WTC11 (cell line): ENCODE measurements at regions not wholly inside any gene's neighbourhood (a gene's known extent, or its start where the extent isn't known, plus 50 kb on each side); places are given as distances from the start of the nearest gene placed in this dataset.

Experiments used
- ATAC-seq: fragments of 200-7000 bp; cut with Tn5 transposase; 2 replicates; pipeline ENCODE4 v1.10.0; 2021; ENCODE audit warnings: mild to moderate bottlenecking, moderate library complexity
- CTCF ChIA-PET: fragments of 300-600 bp; sonication (Branson Sonifier 250); formaldehyde crosslinking; loops from one replicate; lab custom pipeline; 2021; ENCODE audit warnings: antibody characterized with exemption; lab: Charles Lee
- POLR2A ChIA-PET: fragments of 350-600 bp; sonication (Branson Sonifier 250); formaldehyde crosslinking; loops from one replicate; lab custom pipeline; 2021; ENCODE audit warnings: antibody characterized with exemption; lab: Charles Lee
- DNase-seq: peaks from one replicate; pipeline ENCODE4 v3.0.0; 2021; ENCODE audit warnings: low spot score
- H3K27ac Mint-ChIP-seq: 2 replicates; pipeline ENCODE4 v1.8.0; 2021; ENCODE audit warnings: mixed read lengths
- H3K27me3 Mint-ChIP-seq: 2 replicates; pipeline ENCODE4 v1.8.0; 2021; ENCODE audit warnings: low read depth, mild to moderate bottlenecking, moderate library complexity, mixed read lengths
- H3K36me3 Mint-ChIP-seq: 2 replicates; pipeline ENCODE4 v1.8.0; 2021; ENCODE audit warnings: mixed read lengths
- H3K4me1 Mint-ChIP-seq: 2 replicates; pipeline ENCODE4 v1.8.0; 2022; ENCODE audit warnings: mixed read lengths
- H3K4me3 Mint-ChIP-seq: 2 replicates; pipeline ENCODE4 v1.8.0; 2021; ENCODE audit warnings: mild to moderate bottlenecking, moderate library complexity, mixed read lengths
- H3K9me3 Mint-ChIP-seq: 2 replicates; pipeline ENCODE4 v1.8.0; 2021; ENCODE audit warnings: mixed read lengths
- CBFB ChIP-seq: sonication (generic); formaldehyde crosslinking; IDR thresholded peaks from 2 replicates; pipeline ENCODE4 v1.8.1; 2022; ENCODE audit warnings: mild to moderate bottlenecking, low read depth, missing genetic modification reagents
- ESRRA ChIP-seq: sonication (generic); formaldehyde crosslinking; IDR thresholded peaks from 2 replicates; pipeline ENCODE4 v1.8.1; 2022; ENCODE audit warnings: mild to moderate bottlenecking, missing genetic modification reagents, borderline replicate concordance
- FOXK1 ChIP-seq: sonication (generic); formaldehyde crosslinking; IDR thresholded peaks from 2 replicates; pipeline ENCODE4 v1.8.0; 2022; ENCODE audit warnings: mild to moderate bottlenecking, moderate library complexity, missing genetic modification reagents
- FOXP1 ChIP-seq: sonication (generic); formaldehyde crosslinking; IDR thresholded peaks from 2 replicates; pipeline ENCODE4 v1.8.0; 2022; ENCODE audit warnings: missing genetic modification reagents, mild to moderate bottlenecking, moderate library complexity, borderline replicate concordance
- GRHL2 ChIP-seq: fragments of 250-450 bp; sonication (Bioruptor Pico); IDR thresholded peaks from 2 replicates; pipeline ENCODE4 v1.8.0; 2022; ENCODE audit warnings: mild to moderate bottlenecking, moderate library complexity; ENCODE audit not compliant: insufficient replicate concordance, severe bottlenecking
- JAZF1 ChIP-seq: fragments of 250-450 bp; sonication (Bioruptor Pico); IDR thresholded peaks from 2 replicates; pipeline ENCODE4 v1.9.0; 2021; ENCODE audit warnings: moderate library complexity, mild to moderate bottlenecking, inconsistent platforms
- KAT7 ChIP-seq: sonication (generic); formaldehyde crosslinking; IDR thresholded peaks from 2 replicates; pipeline ENCODE4 v1.8.1; 2023; ENCODE audit warnings: missing genetic modification reagents, mild to moderate bottlenecking, borderline replicate concordance
- NR1H2 ChIP-seq: sonication (generic); formaldehyde crosslinking; IDR thresholded peaks from 2 replicates; pipeline ENCODE4 v1.9.0; 2021; ENCODE audit warnings: mild to moderate bottlenecking, moderate library complexity, missing genetic modification reagents
- PRRX2 ChIP-seq: fragments of 250-450 bp; sonication (Bioruptor Pico); IDR thresholded peaks from 2 replicates; pipeline ENCODE4 v1.8.0; 2021; ENCODE audit warnings: mild to moderate bottlenecking
- STAT6 ChIP-seq: sonication (generic); formaldehyde crosslinking; conservative IDR thresholded peaks from 2 replicates; pipeline ENCODE4 v1.8.1; 2023; ENCODE audit warnings: mild to moderate bottlenecking, low read depth, missing genetic modification reagents, moderate library complexity
- TEAD1 ChIP-seq: sonication (generic); formaldehyde crosslinking; IDR thresholded peaks from 2 replicates; pipeline ENCODE4 v1.8.0; 2022; ENCODE audit warnings: mild to moderate bottlenecking, missing genetic modification reagents
- TP53 ChIP-seq: sonication (generic); formaldehyde crosslinking; IDR thresholded peaks from 2 replicates; pipeline ENCODE4 v1.8.1; 2023; ENCODE audit warnings: mild to moderate bottlenecking, missing genetic modification reagents
- ZNF263 ChIP-seq: sonication (generic); formaldehyde crosslinking; IDR thresholded peaks from 2 replicates; pipeline ENCODE4 v1.8.1; 2022; ENCODE audit warnings: low read depth, mild to moderate bottlenecking, moderate library complexity, missing genetic modification reagents
- ZNF512 ChIP-seq: sonication (generic); formaldehyde crosslinking; IDR thresholded peaks from 2 replicates; pipeline ENCODE4 v1.8.1; 2022; ENCODE audit warnings: missing genetic modification reagents, borderline replicate concordance
- TF ChIP-seq, protein P1 (sequence below): sonication (generic); formaldehyde crosslinking; IDR thresholded peaks from 2 replicates; pipeline ENCODE4 v1.8.0; 2022; ENCODE audit warnings: missing genetic modification reagents
- TF ChIP-seq, protein P2 (sequence below): sonication (generic); formaldehyde crosslinking; IDR thresholded peaks from 2 replicates; pipeline ENCODE4 v1.8.0; 2022; ENCODE audit warnings: mild to moderate bottlenecking, missing genetic modification reagents
- TF ChIP-seq, protein P3 (sequence below): sonication (generic); formaldehyde crosslinking; IDR thresholded peaks from 2 replicates; pipeline ENCODE4 v1.8.0; 2022; ENCODE audit warnings: mild to moderate bottlenecking, missing genetic modification reagents
- TF ChIP-seq, protein P4 (sequence below): fragments of 250-450 bp; sonication (Bioruptor Pico); conservative IDR thresholded peaks from 2 replicates; pipeline ENCODE4 v1.9.0; 2021; ENCODE audit warnings: mild to moderate bottlenecking

DNA sequence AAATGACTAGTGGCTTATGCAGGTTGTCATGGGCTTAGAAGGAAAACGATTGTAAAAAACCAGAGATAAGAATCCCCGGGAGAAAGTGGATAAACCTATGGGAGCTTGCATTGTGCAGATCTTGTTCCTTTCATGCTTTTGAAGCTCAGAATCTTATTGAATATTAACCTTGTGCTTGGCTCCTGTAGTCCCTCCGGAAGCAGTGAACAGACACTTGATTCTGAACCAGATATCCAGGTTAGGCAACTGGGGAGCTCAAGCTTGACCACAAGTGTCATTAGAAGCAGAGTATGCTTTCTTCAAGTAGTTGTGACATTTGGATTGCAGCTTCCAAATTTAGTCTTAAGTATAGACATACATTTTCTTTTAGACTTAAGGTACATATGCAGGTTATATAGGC, 212.6 kb upstream of the MOCS1 start:
- H3K27me3 Mint-ChIP-seq, result no peaks in the 10 kb centered on the region; the same call in none of the 2 replicates
- CTCF ChIA-PET, result no interaction called here
- H3K36me3 Mint-ChIP-seq, result no peaks in the 10 kb centered on the region
- no peak overlapping the region for H3K27ac Mint-ChIP-seq
- DNase-seq, result no peak
- H3K9me3 Mint-ChIP-seq, result peaks cover 20% of the 10 kb centered on the region
- TF ChIP-seq JAZF1 (CRISPR knock-in tag) (no peak), FOXK1 (CRISPR knock-in tag) (no peak)
- no peak overlapping the region for H3K4me3 Mint-ChIP-seq
- POLR2A ChIA-PET, result no interaction called here
- ATAC-seq, result no peak
- no peaks in the 10 kb centered on the region for H3K4me1 Mint-ChIP-seq

GRCh38 chr6:40139447-40139846, 205.2 kb upstream of the MOCS1 start:
- Mint-ChIP-seq H3K9me3 (peaks cover 15% of the 10 kb centered on the region), H3K27ac (no peak overlapping the region), H3K36me3 (no peaks in the 10 kb centered on the region), H3K4me1 (no peaks in the 10 kb centered on the region), H3K4me3 (no peak overlapping the region), H3K27me3 (peaks cover 3% of the 10 kb centered on the region)
- ChIA-PET CTCF (no interaction called here), POLR2A (no interaction called here)
- DNase-seq (no peak), ATAC-seq (no peak)
- TF ChIP-seq GRHL2 (no peak), ZNF512 (CRISPR knock-in tag) (no peak), ZNF263 (no peak), FOXP1 (no peak), NR1H2 (CRISPR knock-in tag) (no peak), CBFB (no peak), ESRRA (no peak), TP53 (CRISPR knock-in tag) (no peak), STAT6 (CRISPR knock-in tag) (no peak), KAT7 (CRISPR knock-in tag) (no peak), TEAD1 (CRISPR knock-in tag) (no peak), PRRX2 (CRISPR knock-in tag) (no peak)
- TF ChIP-seq, protein P1, sequence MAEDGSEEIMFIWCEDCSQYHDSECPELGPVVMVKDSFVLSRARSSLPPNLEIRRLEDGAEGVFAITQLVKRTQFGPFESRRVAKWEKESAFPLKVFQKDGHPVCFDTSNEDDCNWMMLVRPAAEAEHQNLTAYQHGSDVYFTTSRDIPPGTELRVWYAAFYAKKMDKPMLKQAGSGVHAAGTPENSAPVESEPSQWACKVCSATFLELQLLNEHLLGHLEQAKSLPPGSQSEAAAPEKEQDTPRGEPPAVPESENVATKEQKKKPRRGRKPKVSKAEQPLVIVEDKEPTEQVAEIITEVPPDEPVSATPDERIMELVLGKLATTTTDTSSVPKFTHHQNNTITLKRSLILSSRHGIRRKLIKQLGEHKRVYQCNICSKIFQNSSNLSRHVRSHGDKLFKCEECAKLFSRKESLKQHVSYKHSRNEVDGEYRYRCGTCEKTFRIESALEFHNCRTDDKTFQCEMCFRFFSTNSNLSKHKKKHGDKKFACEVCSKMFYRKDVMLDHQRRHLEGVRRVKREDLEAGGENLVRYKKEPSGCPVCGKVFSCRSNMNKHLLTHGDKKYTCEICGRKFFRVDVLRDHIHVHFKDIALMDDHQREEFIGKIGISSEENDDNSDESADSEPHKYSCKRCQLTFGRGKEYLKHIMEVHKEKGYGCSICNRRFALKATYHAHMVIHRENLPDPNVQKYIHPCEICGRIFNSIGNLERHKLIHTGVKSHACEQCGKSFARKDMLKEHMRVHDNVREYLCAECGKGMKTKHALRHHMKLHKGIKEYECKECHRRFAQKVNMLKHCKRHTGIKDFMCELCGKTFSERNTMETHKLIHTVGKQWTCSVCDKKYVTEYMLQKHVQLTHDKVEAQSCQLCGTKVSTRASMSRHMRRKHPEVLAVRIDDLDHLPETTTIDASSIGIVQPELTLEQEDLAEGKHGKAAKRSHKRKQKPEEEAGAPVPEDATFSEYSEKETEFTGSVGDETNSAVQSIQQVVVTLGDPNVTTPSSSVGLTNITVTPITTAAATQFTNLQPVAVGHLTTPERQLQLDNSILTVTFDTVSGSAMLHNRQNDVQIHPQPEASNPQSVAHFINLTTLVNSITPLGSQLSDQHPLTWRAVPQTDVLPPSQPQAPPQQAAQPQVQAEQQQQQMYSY (CRISPR knock-in tag), result no peak
- TF ChIP-seq, protein P2, sequence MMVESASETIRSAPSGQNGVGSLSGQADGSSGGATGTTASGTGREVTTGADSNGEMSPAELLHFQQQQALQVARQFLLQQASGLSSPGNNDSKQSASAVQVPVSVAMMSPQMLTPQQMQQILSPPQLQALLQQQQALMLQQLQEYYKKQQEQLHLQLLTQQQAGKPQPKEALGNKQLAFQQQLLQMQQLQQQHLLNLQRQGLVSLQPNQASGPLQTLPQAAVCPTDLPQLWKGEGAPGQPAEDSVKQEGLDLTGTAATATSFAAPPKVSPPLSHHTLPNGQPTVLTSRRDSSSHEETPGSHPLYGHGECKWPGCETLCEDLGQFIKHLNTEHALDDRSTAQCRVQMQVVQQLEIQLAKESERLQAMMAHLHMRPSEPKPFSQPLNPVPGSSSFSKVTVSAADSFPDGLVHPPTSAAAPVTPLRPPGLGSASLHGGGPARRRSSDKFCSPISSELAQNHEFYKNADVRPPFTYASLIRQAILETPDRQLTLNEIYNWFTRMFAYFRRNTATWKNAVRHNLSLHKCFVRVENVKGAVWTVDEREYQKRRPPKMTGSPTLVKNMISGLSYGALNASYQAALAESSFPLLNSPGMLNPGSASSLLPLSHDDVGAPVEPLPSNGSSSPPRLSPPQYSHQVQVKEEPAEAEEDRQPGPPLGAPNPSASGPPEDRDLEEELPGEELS (CRISPR knock-in tag), result no peak
- TF ChIP-seq, protein P3, sequence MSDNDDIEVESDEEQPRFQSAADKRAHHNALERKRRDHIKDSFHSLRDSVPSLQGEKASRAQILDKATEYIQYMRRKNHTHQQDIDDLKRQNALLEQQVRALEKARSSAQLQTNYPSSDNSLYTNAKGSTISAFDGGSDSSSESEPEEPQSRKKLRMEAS (CRISPR knock-in tag), result no peak
- TF ChIP-seq, protein P4, sequence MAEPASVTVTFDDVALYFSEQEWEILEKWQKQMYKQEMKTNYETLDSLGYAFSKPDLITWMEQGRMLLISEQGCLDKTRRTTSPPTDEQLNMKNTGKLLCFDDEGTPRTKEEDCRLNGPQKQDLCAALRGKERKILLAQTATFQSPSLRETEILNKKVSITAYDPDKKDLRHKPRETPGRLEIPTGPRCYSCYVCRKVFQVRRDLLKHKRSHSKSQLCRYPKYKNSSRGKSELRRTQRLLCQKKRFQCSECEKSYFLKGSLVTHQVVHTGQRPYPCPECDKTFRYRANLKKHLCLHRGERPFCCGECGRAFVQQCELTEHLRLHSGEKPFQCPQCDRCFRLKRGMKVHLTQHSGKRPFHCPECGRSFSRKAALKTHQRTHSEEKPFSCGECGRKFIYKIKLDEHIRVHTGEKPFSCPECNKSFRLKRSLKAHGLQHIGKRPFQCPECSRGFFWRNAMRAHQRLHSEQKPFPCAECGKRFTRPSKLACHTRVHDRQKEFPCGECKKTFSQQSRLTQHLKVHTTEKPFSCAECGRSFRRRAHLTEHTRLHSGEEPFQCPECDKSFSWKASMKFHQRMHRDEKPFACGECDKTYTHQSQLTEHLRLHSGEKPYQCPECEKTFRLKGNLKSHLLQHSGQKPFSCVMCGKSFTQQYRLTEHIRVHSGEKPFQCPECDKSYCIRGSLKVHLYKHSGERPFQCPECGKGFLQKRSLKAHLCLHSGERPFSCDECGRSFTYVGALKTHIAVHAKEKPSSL (CRISPR knock-in tag), result no peak
